GM19025 (cell line): ENCODE measurements at regions not wholly inside any gene's neighbourhood (a gene's known extent, or its start where the extent isn't known, plus 50 kb on each side); places are given as distances from the start of the nearest gene placed in this dataset.
"Not testable (repeated sequence)": the region's sequence is repeated elsewhere in the genome, so short reads cannot be mapped to it uniquely, and the experiment has no call there.

Experiments
- ATAC-seq: cut with Tn5 transposase; IDR thresholded peaks from one replicate; pipeline ENCODE4 v1.9.1; 2021; ENCODE audit warnings: mild to moderate bottlenecking, low read depth, moderate library complexity; ENCODE audit not compliant: unreplicated experiment

- ATAC-seq = no peak
These were observed 295.9 kb upstream of the TACR3 start for GRCh38 chr4:104015680-104016079.

- no peak for ATAC-seq
These were observed 290.9 kb upstream of the TACR3 start for GRCh38 chr4:104010722-104011121.

- not testable (repeated sequence) for ATAC-seq
These were observed 282.5 kb upstream of the TACR3 start for GRCh38 chr4:104002318-104002717.

- no peak for ATAC-seq
These were observed 279.0 kb upstream of the TACR3 start for GRCh38 chr4:103998756-103999155.

- ATAC-seq = no peak
These were observed 276.9 kb upstream of the TACR3 start for GRCh38 chr4:103996637-103997036.

- no peak for ATAC-seq
These were observed 276.3 kb upstream of the TACR3 start for GRCh38 chr4:103996064-103996463.

GRCh38 chr4:103994059-103994458 is 274.3 kb upstream of the TACR3 start:
- no peak for ATAC-seq

GRCh38 chr4:103982454-103982853 is 262.7 kb upstream of the TACR3 start:
- no peak for ATAC-seq

- no peak for ATAC-seq
These were observed 228.6 kb upstream of the TACR3 start for GRCh38 chr4:103948244-103949018.

- ATAC-seq = no peak
These were observed 227.8 kb upstream of the TACR3 start for GRCh38 chr4:103947617-103948016.

GRCh38 chr4:103946621-103947268 is 227.0 kb upstream of the TACR3 start:
- not testable (repeated sequence) for ATAC-seq

- ATAC-seq = no peak
These were observed 218.7 kb upstream of the TACR3 start for GRCh38 chr4:103938488-103938887.

- no peak for ATAC-seq
These were observed 216.9 kb upstream of the TACR3 start for GRCh38 chr4:103936653-103937145.

GRCh38 chr4:103934178-103934789 is 214.5 kb upstream of the TACR3 start:
- ATAC-seq = peak; percentile 64

- no peak for ATAC-seq
These were observed 208.6 kb upstream of the TACR3 start for GRCh38 chr4:103928370-103928769.

GRCh38 chr4:103923551-103923950 is 203.8 kb upstream of the TACR3 start:
- ATAC-seq = no peak

- ATAC-seq = no peak
These were observed 198.4 kb upstream of the TACR3 start for GRCh38 chr4:103918214-103918613.

- peak; percentile 86 for ATAC-seq
These were observed 195.6 kb upstream of the TACR3 start for GRCh38 chr4:103915224-103915869.

GRCh38 chr4:103907414-103907813 is 187.6 kb upstream of the TACR3 start:
- ATAC-seq = no peak

GRCh38 chr4:103904123-103904522 is 184.3 kb upstream of the TACR3 start:
- no peak for ATAC-seq

- ATAC-seq = no peak
These were observed 182.9 kb upstream of the TACR3 start for GRCh38 chr4:103902730-103903129.
